M059J (cell line): ENCODE measurements at regions not wholly inside any gene's neighbourhood (a gene's known extent, or its start where the extent isn't known, plus 50 kb on each side); places are given as distances from the start of the nearest gene placed in this dataset.
A peak's percentile ranks its signal among the peaks of the same experiment; 100 is the strongest.
"Not testable (repeated sequence)": the region's sequence is repeated elsewhere in the genome, so short reads cannot be mapped to it uniquely, and the experiment has no call there.

Source experiments
- DNase-seq: peaks from one replicate; pipeline ENCODE4 v3.0.0-alpha.2; 2012; ENCODE audit warnings: low read depth

DNA sequence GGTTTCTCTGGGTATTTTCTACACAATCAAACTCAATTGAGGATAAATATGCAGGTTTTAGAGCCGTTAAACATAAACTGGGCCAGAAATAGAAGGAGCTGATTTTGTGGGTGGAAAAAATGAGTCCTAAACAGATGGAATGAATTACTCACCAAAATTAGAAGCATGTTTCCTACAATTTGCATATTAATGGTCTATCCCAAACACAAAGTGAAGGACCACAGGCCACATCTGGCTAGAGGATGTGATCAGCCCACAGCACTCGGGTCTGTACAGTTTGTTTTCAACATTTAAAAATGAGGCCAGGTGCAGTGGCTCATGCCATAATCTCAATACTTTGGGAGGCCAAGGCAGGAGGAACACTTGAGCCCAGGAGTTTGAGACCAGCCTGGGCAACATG, 296.3 kb downstream of the PREX1 start:
- peak; percentile 32 for DNase-seq

DNA sequence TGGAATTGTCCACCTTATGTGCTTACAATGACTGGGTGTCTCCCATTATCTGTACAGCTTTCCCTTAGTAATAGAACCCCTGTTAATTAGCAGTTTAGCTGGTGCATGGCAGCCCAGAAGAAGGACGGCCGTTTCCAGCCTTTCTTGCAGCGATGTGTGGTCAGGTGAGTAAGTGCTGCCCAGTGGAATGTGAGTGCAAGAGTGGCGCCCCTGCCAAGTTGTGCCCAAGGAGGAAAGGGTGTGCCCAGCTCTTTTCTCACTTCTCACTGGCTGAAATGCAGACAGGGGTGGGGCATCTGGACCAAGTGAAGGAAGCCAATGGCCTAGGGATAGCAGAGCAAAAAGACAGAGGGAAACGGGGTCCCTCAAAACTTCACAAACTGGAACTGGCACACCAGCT, 296.8 kb downstream of the PREX1 start:
- DNase-seq: peak; percentile 75

DNA sequence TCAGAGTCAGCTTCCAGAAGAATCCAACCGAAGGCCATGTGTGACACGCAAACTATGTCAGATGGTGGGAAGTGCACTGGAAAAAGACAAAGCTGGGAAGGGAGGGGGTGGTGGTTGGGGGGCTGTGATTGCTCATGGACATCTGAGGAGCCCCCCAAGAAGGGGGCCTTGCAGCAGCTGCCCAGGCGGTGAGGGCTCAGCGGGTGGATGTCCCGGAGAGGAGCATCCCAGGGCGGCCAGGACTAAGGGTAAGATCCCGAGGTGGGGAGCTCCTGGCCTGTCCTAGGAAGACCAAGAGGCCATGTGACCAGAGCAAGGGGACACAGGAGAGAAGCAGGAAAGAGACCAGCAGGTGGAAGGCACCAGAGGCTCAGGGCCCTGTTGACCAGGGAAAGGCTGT, 299.5 kb downstream of the PREX1 start:
- DNase-seq: no peak

DNA sequence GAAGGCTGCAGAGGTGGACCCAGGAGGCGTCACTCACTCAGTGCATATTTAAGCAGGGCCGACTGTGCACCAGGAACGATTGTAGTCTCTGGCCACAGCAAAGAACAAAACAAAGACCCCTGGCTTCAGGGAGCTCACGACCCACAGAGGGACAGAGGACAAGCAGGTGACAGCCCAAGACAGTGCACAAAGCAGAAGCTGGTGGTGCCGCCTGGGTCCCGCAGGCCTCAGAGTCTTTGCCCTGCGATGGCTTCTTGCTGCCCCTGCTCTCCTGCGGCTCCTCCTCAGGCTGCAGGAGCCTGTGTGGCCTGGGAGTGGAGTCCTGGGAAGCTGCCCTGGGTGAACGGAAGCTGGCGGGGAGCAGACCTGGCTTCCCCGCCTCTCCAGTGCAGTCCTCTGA, 300.0 kb downstream of the PREX1 start:
- no peak for DNase-seq

DNA sequence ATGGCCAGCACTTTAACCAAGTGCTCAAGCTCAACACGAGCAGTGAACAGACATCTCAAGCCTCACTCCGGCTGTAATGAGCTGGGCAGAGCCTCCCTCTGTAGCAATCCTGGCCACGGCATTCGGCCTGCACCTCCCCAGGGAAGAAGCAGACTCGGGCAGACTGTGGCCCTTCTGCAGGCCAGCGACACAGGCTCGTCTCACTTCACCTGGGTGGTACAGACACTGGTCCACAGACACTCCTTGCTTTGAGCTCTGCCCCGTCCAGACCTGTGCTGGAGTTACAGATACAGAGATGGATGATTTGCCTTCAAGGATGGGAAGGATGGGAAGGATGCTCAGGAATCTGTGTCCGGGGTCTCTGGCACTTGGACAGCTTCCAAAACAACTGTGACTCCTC, 300.9 kb downstream of the PREX1 start:
- DNase-seq: no peak

DNA sequence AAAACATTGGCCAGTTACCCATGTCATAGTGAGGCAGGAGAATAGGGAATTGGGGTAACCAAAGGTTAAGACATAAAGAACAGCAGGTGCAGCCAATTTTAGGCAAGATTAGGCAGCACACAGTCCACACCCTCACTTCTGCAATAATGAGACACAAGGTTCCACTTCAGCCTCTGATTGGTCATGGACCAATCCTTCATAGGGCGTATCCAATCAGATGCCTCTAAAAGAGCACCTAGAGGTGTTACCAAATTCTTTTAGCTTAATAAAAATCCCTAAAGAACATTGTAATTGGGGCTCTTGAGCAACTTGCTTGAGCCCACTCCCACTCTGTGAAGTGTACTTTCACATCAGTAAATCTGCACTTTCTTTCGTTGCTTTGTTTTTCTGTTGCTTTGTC, 302.4 kb downstream of the PREX1 start:
- DNase-seq: no peak

DNA sequence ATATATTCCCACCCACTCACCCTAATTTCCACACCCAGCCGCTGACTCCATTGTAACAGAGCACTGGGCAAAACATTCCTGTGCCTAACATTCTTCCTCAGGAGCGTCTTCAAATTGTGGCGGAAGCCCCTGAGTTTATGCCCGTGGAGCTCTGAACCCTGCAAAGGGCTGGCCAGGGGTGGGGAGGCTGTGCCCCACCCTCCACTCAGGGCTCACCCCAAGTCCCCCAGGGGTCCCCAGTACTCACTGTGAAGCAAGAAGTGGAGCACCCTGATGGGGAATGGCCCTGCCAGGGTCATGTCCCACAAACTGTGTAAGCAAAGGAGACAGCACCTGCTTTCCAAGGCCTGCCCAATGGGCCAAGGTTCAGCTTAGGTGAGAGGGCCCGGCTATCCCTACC, 303.2 kb downstream of the PREX1 start:
- DNase-seq: no peak

DNA sequence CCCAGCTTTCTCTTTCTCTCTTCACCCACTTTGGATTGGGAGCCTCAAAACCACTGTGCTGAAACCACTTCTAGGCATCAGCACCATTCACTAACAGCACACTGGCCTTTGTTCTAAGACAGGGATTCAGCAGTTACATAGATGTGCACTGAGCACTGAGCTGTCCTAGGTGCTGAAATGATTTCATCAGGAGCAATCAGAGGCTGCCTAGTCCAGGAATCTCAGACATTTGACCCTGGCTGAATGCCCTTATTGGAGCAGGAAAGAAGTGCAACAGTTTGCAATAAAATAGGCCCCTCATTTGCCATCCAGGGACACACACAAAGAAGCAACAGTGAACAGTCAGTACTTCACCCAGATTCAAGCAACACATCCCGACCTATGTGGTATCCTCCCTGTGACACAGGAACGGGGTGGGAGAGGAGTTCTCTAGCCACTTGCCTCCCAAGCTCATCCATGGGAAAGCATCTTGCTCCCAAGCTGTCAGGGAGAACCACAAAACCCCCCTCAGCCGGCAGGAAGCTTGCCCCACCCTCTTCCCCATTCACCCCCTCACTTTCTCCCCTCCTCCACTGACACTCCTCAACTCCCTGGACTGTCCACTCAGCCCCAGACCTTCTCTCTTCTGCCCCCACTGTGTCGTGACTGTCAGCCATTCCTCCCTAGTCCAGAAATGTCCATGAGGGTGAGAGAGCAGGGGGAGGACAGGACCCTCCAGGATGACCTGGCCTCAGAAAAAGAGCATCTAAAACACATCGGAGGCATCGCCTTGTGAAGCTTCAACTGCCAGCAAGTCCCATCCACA, 304.4 kb downstream of the PREX1 start:
- peak; percentile 74 for DNase-seq

DNA sequence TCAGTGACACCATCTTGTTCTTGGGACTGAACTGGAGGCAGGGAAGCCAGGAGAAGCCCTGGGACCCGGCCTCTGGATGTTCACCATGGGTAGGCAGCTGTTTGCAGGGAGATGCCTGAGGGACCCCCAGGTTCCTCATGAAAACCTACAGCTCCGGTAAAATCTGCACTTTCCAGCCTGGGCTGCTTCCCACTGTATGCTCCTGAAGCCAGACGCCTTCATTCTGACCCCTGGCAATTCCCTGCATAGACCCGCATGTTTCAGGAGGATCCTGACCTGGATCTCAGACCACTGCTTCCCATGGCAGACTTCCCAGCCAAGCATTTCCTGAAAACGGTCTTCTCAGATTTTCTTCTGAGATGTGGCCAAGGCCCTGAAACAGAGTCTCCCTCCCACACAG, 306.7 kb downstream of the PREX1 start:
- no peak for DNase-seq

DNA sequence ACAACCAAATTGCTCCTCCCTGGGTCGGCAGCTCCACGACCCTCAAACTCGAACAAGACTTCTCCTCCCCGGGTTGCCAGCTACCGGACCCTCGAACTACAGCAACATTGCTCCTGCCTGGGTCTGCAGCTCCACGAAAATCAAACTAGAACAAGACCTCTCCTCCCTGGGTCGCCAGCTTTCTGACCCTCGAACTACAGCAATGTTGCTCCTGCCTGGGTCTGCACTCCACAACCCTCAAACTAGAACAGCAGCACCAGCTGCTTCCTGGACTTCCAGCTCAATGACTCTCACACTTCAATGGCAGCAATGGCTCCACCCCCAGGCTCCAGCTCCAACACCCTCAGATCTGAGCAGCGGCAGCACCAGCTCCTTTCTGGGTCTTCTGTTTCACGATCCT, 311.6 kb downstream of the PREX1 start:
- DNase-seq: not testable (repeated sequence)

DNA sequence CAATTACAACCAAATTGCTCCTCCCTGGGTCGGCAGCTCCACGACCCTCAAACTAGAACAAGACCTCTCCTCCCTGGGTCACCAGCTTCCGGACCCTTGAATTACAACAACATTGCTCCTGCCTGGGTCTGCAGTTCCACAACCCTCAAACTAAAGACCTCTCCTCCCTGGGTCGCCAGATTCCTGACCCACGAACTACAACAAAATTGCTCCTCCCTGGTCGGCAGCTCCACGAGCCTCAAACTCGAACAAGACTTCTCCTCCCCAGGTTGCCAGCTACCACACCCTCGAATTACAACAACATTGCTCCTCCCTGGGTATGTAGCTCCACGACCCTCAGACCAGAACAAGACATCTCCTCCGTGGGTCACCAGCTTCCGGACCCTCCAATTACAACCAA, 313.2 kb downstream of the PREX1 start:
- DNase-seq: not testable (repeated sequence)

DNA sequence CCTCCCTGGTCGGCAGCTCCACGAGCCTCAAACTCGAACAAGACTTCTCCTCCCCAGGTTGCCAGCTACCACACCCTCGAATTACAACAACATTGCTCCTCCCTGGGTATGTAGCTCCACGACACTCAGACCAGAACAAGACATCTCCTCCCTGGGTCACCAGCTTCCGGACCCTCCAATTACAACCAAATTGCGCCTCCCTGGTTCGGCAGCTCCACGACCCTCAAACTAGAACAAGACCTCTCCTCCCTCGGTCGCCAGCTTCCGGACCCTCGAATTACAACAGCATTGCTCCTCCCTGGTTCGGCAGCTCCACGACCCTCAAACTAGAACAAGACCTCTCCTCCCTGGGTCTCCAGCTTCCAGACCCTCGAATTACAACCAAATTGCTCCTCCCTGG, 315.3 kb downstream of the PREX1 start:
- not testable (repeated sequence) for DNase-seq

DNA sequence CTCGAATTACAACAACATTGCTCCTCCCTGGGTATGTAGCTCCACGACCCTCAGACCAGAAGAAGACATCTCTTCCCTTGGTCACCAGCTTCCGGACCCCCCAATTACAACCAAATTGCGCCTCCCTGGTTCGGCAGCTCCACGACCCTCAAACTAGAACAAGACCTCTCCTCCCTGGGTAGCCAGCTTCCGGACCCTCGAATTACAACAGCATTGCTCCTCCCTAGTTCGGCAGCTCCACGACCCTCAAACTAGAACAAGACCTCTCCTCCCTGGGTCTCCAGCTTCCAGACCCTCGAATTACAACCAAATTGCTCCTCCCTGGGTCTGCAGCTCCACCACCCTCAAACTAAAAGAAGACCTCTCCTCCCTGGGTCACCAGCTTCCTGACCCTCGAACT, 322.7 kb downstream of the PREX1 start:
- not testable (repeated sequence) for DNase-seq

DNA sequence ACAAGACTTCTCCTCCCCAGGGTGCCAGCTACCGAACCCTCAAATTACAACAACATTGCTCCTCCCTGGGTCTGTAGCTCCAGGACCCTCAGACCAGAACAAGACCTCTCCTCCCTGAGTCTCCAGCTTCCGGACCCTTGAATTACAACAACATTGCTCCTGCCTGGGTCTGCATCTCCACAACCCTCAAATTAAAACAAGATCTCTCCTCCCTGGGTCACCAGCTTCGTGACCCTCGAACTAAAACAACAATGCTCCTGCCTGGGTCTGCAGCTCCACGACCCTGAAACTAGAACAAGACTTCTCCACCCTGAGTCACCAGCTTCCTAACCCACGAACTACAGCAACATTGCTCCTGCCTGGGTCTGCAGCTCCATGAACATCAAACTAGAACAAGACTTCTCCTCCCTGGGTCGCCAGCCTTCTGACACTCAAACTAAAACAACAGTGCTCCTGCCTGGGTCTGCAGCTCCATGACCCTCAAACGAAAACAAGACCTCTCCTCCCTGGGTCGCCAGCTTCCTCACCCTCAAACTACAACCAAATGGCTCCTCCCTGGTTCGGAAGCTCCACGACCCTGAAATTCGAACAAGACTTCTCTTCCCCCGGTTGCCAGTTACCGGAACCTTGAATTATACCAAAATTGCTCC, 324.5 kb downstream of the PREX1 start:
- no peak for DNase-seq

DNA sequence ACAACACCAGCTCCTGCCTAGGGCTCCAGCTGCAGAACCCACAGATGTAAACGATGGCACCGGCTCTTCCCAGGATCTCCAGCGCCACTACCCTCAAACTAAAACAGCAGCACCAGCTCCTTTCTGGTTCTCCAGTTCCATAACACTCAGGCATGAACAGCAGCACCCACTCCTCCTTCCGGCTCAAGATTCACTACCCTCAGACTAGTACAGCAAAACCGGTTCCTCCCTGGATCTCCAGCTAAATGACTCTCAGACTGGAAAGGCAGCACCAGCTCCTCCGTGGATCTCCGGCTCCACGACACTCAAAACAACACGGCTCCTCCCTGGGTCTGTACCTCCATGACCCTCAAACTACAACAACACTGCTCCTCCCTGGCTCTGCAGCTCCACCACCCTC, 325.0 kb downstream of the PREX1 start:
- no peak for DNase-seq

DNA sequence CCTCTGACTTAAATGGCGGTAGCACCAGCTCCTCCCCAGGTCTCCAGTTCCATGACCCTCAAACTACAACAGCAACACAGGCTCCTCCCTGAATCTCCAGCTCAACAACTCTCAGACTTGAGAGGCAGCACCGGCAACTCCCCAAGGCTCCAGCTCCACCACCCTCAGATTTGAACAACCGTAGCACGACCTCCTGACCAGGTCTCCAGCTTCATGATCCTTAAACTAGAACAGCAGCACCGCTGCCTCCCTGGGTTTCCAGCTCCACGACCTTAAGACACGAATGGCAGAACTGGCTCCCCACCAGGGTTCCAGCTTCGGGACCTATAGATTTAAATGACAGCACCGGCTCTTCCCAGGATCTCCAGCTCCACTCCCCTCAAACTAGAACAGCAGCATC, 325.8 kb downstream of the PREX1 start:
- no peak for DNase-seq

DNA sequence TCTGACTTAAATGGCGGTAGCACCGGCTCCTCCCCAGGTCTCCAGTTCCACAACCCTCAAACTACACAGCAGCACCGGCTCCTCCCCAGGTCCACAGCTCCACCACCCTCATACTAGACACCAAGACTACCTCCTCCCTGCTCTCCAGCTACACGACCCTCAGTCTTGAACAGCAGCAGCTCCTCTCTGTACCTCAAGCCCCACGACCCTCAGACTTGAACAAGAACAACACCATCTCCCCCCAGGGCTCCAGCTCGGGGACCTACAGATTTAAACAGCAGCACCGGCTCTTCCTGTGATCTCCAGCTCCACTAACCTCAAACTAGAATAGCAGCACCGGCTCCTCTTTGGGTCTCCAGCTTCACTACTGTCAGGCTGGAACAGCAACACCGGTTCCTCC, 326.9 kb downstream of the PREX1 start:
- DNase-seq: not testable (repeated sequence)

DNA sequence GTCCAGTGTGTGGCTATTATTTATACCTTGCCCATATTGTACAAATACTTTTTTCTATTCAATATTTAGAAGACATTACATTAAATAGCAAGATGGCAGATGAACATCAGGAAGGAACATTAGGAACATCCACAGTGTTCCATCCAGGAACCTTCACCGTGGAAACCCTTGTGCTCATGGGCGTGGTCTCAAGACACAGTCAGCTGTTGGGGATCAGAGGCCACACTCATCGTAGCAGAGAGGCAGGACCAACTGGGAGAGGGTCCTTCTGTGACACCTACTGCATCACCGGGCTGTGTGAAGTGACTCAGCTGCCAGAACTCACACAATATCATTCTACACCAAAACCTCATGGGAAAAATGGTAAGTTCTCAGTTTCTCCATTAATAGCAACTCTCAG, 328.9 kb downstream of the PREX1 start:
- DNase-seq: not testable (repeated sequence)

DNA sequence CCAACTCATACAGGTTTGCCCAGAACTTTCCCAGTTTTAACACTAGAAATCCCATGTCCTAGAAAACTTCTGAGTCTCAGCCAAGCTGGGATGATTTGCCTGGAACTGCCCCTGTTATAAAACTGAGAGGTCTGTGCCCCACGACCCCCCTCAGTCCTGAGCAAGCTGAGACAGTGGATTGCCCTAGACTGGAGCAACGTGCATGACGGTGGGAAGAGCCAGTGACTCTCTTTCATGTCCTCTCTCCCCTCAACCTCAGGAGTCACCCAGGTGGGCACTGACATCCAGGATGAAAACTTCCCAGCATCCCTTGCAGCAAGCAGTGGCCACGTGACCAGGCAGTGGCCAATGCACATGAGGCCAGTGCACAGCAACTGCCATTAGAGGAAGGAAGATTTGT, 329.7 kb downstream of the PREX1 start:
- not testable (repeated sequence) for DNase-seq

DNA sequence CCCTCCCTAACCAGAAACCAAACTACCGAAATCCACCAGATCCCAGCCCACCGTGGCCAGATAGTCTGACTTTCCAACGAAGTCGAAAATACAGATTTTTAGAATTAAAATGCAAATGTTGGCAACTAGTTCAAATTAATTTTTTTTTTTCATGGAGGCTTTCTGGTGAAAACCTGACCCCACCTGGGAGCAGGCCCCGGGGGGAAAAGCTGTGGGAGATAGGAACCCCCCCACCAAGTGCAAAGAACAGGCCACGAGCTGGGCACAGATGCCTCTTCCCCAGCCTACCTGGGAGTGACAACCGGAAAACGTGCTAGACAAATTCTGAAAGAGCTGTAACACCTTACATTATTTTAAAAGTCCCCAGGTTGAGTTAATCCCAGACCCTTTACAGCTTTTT, 333.8 kb downstream of the PREX1 start:
- no peak for DNase-seq

DNA sequence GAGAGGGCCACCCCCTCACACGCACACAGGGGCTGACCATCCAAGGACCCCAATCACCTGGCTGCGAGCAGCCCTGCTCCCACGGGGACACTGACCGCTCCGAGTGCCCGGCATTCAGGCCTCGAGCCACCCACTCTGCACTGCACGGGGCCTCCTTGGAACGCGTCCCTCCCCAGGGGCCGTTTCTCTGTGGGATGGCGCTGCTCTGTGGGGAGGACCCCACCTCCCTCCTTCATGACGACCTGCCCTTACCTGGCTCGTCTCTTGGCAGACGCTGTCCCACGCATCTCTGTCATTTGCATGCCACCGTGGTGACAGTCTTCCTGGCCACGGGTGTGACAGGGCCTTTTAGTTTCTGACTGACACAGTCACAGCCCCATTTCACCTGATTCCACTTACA, 334.5 kb downstream of the PREX1 start:
- DNase-seq: not testable (repeated sequence)

DNA sequence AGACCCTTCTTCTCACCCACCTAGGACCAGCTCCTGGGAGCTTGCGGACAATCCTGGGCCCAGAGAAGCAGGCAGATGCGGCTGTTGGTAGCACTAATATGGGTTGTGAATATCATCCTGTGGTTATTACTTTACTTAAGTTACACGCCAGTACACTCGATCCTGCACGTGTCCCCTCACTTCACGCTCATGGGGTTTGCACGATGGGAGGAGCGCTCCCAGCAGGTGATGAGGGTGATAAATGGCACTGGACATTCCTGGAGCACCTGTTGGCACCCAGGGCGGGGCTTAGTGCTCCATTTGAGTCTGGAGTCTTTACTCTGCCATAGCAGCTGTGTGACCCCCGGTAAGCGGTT, 335.1 kb downstream of the PREX1 start:
- DNase-seq: no peak

DNA sequence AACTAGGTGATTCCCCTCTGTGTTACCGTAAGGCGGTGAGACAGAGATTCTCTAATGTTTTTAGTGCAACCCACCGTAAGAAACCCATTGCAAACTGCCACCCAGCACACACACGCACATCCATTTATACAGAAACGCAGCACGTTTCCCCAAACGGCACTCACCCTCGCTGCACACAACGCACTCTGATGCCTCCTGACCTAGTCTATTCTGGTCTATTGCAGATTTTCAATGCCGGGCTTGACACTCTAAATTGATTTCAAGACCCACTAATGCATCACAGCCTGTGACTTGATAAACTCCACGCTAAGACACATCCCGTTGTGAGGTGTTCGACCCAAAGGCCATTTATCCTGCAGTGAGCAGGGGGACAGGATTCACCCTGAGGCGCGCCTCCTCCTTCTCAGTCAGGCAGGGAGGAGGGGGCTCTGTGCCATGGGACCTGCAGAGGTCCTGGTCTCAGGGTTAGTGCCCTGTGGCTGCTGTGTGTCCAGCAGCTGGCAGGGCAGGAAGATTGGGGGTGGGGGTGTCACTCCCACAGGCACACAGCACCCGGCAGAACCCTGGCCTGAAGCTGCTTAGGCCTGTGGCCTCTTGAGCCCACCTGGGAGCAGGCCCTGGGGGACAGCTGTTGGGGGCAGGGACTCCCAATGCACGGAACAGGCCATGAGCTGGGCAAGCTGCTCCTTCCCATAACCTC, 335.6 kb downstream of the PREX1 start:
- no peak for DNase-seq
